ENCODE measurements at regions not wholly inside any gene's neighbourhood (a gene's known extent, or its start where the extent isn't known, plus 50 kb on each side); places are given as distances from the start of the nearest gene placed in this dataset.

- no peak for DNase-seq (ENCODE audit: low read depth in 2 of 2, low spot score in 1 of 2)
These were observed 417.6 kb downstream of the ZNF521 start for GRCh38 chr18:24934258-24934932.

GRCh38 chr18:24935008-24935407 is 417.0 kb downstream of the ZNF521 start:
- no peak for DNase-seq (ENCODE audit: low read depth in 2 of 2, low spot score in 1 of 2)

- DNase-seq (ENCODE audit: low read depth in 2 of 2, low spot score in 1 of 2): no peak
These were observed 416.1 kb downstream of the ZNF521 start for GRCh38 chr18:24935896-24936295.

- no peak for DNase-seq (ENCODE audit: low read depth in 2 of 2, low spot score in 1 of 2)
These were observed 415.3 kb downstream of the ZNF521 start for GRCh38 chr18:24936691-24937090.

- DNase-seq (ENCODE audit: low read depth in 2 of 2, low spot score in 1 of 2): no peak
These were observed 414.2 kb downstream of the ZNF521 start for GRCh38 chr18:24937639-24938275.

- no peak for DNase-seq (ENCODE audit: low read depth in 2 of 2, low spot score in 1 of 2)
These were observed 411.6 kb downstream of the ZNF521 start for GRCh38 chr18:24940416-24940815.

GRCh38 chr18:24941174-24941951 is 410.6 kb downstream of the ZNF521 start:
- DNase-seq (ENCODE audit: low read depth in 2 of 2, low spot score in 1 of 2): no peak

- DNase-seq (ENCODE audit: low read depth in 2 of 2, low spot score in 1 of 2): no peak
These were observed 409.8 kb downstream of the ZNF521 start for GRCh38 chr18:24942144-24942543.

GRCh38 chr18:24947521-24948305 is 404.3 kb downstream of the ZNF521 start:
- no peak for DNase-seq (ENCODE audit: low read depth in 2 of 2, low spot score in 1 of 2)

- DNase-seq (ENCODE audit: low read depth in 2 of 2, low spot score in 1 of 2): no peak
These were observed 402.1 kb downstream of the ZNF521 start for GRCh38 chr18:24949908-24950307.

GRCh38 chr18:24954341-24954740 is 397.6 kb downstream of the ZNF521 start:
- DNase-seq (ENCODE audit: low read depth in 2 of 2, low spot score in 1 of 2): no peak

GRCh38 chr18:24958001-24958400 is 394.0 kb downstream of the ZNF521 start:
- DNase-seq (ENCODE audit: low read depth in 2 of 2, low spot score in 1 of 2): no peak

- DNase-seq (ENCODE audit: low read depth in 2 of 2, low spot score in 1 of 2): no peak
These were observed 392.9 kb downstream of the ZNF521 start for GRCh38 chr18:24959051-24959476.

- DNase-seq (ENCODE audit: low read depth in 2 of 2, low spot score in 1 of 2): no peak
These were observed 387.8 kb downstream of the ZNF521 start for GRCh38 chr18:24964216-24964615.

GRCh38 chr18:24968238-24968775 is 383.7 kb downstream of the ZNF521 start:
- no peak for DNase-seq (ENCODE audit: low read depth in 2 of 2, low spot score in 1 of 2)

- no peak for DNase-seq (ENCODE audit: low read depth in 2 of 2, low spot score in 1 of 2)
These were observed 379.4 kb downstream of the ZNF521 start for GRCh38 chr18:24972577-24972976.

- no peak for DNase-seq (ENCODE audit: low read depth in 2 of 2, low spot score in 1 of 2)
These were observed 377.5 kb downstream of the ZNF521 start for GRCh38 chr18:24974431-24974830.

- no peak for DNase-seq (ENCODE audit: low read depth in 2 of 2, low spot score in 1 of 2)
These were observed 376.2 kb downstream of the ZNF521 start for GRCh38 chr18:24975496-24976372.

- no peak for DNase-seq (ENCODE audit: low read depth in 2 of 2, low spot score in 1 of 2)
These were observed 375.5 kb downstream of the ZNF521 start for GRCh38 chr18:24976502-24976901.

- DNase-seq (ENCODE audit: low read depth in 2 of 2, low spot score in 1 of 2): no peak
These were observed 372.7 kb downstream of the ZNF521 start for GRCh38 chr18:24979235-24979634.

Measured in stimulated activated CD8-positive, alpha-beta memory T cell treated with anti-CD3 and anti-CD28 coated beads, Interleukin-4, amount 100 ng/mL, for 1 hour (primary cell).